K562 (cell line): ENCODE measurements at regions not wholly inside any gene's neighbourhood (a gene's known extent, or its start where the extent isn't known, plus 50 kb on each side); places are given as distances from the start of the nearest gene placed in this dataset.
A peak's percentile ranks its signal among the peaks of the same experiment; 100 is the strongest.
"Not testable (repeated sequence)": the region's sequence is repeated elsewhere in the genome, so short reads cannot be mapped to it uniquely, and the experiment has no call there.

Experiments
- ATAC-seq: fragments of 200-7000 bp; cut with Tn5 transposase; 3 replicates; pipeline ENCODE4 v1.9.1; 2020; ENCODE audit warnings: moderate library complexity
- BruUV-seq: library from RNA; stranded (reverse); fragments of 400-500 nt; replicated peaks from 2 replicates; lab custom pipeline; 2021; lab: Mats Ljungman, UMichigan
- CTCF ChIA-PET: fragments of 300-600 bp; formaldehyde crosslinking; extraction: SDS; loops from one replicate; lab custom pipeline; 2021; ENCODE audit warnings: low intra/inter-chr PET ratio; lab: Yijun Ruan, JAX
- POLR2A ChIA-PET: fragments of 300-600, 350-650 bp; sonication (Branson Sonifier 250); formaldehyde crosslinking; extraction: SDS; loops from one replicate; lab custom pipeline; 2021; ENCODE audit warnings: antibody characterized with exemption, inconsistent platforms; lab: Yijun Ruan, JAX
- DNase-seq, 4 experiments: peaks; one replicate each; pipeline versions ENCODE4 v3.0.0 to v3.0.0-alpha.2; 2011 to 2018; ENCODE audit warnings: low spot score in 3 of 4, mixed read lengths in 3 of 4; ENCODE audit errors: extremely low read depth in 1 of 4
- FAIRE-seq: peaks from 2 replicates; lab custom pipeline; 2011; peaks lifted over from hg19 to GRCh38; lab: Jason Lieb, UNC
- H2AFZ ChIP-seq: 2 replicates; pipeline ENCODE4 v1.6.0; 2011; ENCODE audit warnings: low read depth, low read length, control low read depth, inconsistent platforms
- H3K27ac ChIP-seq: fragments of 200-600 bp; 3 replicates; pipeline ENCODE4 v1.8.0; 2011; ENCODE audit warnings: low read depth, mild to moderate bottlenecking, control low read depth, inconsistent platforms, low read length, moderate library complexity, mixed read lengths; ENCODE audit errors: extremely low read depth
- H3K27me3 ChIP-seq, 2 experiments: fragments of 300-600 bp in 1 of 2; 2 replicates in 1 of 2; 3 replicates in 1 of 2; pipeline versions ENCODE4 v1.6.0 to v1.8.0; 2011; ENCODE audit warnings: inconsistent platforms in 2 of 2, low read length in 2 of 2, mild to moderate bottlenecking in 1 of 2, mixed read lengths in 1 of 2, moderate library complexity in 1 of 2; ENCODE audit not compliant: control insufficient read depth in 2 of 2, insufficient read depth in 2 of 2
- H3K36me3 ChIP-seq: fragments of 300-600 bp; 3 replicates; pipeline ENCODE4 v1.8.0; 2011; ENCODE audit warnings: mild to moderate bottlenecking, low read length, inconsistent platforms; ENCODE audit not compliant: control insufficient read depth, insufficient read depth
- H3K4me1 ChIP-seq, 2 experiments: fragments of 200-600 bp in 1 of 2; replicated peaks in 1 of 2; 2 replicates in 1 of 2; 3 replicates in 1 of 2; pipeline versions ENCODE4 v1.5.1 to v1.8.0; 2011; ENCODE audit warnings: inconsistent platforms in 2 of 2, low read length in 2 of 2, mild to moderate bottlenecking in 1 of 2, mixed read lengths in 1 of 2, moderate library complexity in 1 of 2; ENCODE audit not compliant: control insufficient read depth in 2 of 2, insufficient read depth in 2 of 2
- H3K4me2 ChIP-seq: 2 replicates; pipeline ENCODE4 v1.6.1; 2011; ENCODE audit warnings: low read length, control low read depth, inconsistent platforms, mixed read lengths; ENCODE audit not compliant: insufficient read depth
- H3K4me3 ChIP-seq: fragments of 200-600 bp; sonication (generic), shearing (Covaris generic); 2 replicates; pipeline ENCODE4 v1.5.1; 2016; ENCODE audit warnings: control low read depth, inconsistent platforms
- H3K79me2 ChIP-seq: fragments of 200-600 bp; 3 replicates; pipeline ENCODE4 v1.8.0; 2011; ENCODE audit warnings: low read length, inconsistent platforms; ENCODE audit not compliant: control insufficient read depth, insufficient read depth
- H3K9ac ChIP-seq, 2 experiments: 2 replicates each; pipeline versions ENCODE4 v1.6.0 to v1.6.1; 2011; ENCODE audit warnings: low read depth in 2 of 2, low read length in 2 of 2, control low read depth in 1 of 2, inconsistent platforms in 1 of 2, mild to moderate bottlenecking in 1 of 2, mixed read lengths in 1 of 2; ENCODE audit not compliant: insufficient read depth in 1 of 2
- H3K9me1 ChIP-seq: one replicate; pipeline ENCODE4 v1.6.0; 2011; ENCODE audit warnings: inconsistent platforms, mild to moderate bottlenecking, low read length, moderate library complexity; ENCODE audit not compliant: control insufficient read depth, insufficient read depth
- H3K9me3 ChIP-seq: replicated peaks from 2 replicates; pipeline ENCODE4 v1.5.1; 2011; ENCODE audit warnings: low read depth, low read length, inconsistent platforms; ENCODE audit not compliant: control insufficient read depth, insufficient read depth
- H4K20me1 ChIP-seq: replicated peaks from 2 replicates; pipeline ENCODE4 v1.6.1; 2011; ENCODE audit warnings: low read length, inconsistent platforms, mixed read lengths; ENCODE audit not compliant: control insufficient read depth, insufficient read depth
- RAD21 ChIP-seq, 2 experiments: fragments of 250-450 bp in 1 of 2; fragments of 450-650 bp in 1 of 2; sonication (Bioruptor Pico) in 1 of 2; formaldehyde crosslinking in 1 of 2; IDR thresholded peaks in 1 of 2; conservative IDR thresholded peaks in 1 of 2; 2 replicates each; pipeline versions ENCODE4 v1.4.0 to v1.8.0; 2020 to 2022; ENCODE audit warnings: mild to moderate bottlenecking in 2 of 2, moderate library complexity in 1 of 2
- WGBS: fragments of 100-300 bp; shearing (Covaris generic); methylation state at CpG from one replicate; pipeline ENCODE4 v1.1.6; 2016; ENCODE audit warnings: low coverage, mixed read lengths; ENCODE audit not compliant: insufficient coverage; ENCODE audit errors: missing lambda C conversion rate; 5-methylcytosine and 5-hydroxymethylcytosine counted together
- in situ Hi-C: fragments of 300-500 bp; cut with MboI; formaldehyde crosslinking; loops from 4 replicates; pipeline ENCODE4 v1.15.0; 2018; ENCODE audit warnings: inconsistent platforms, mixed read lengths
- intact Hi-C: fragments of 100-400 bp; cut with micrococcal nuclease; formaldehyde crosslinking; loops from 2 replicates; pipeline ENCODE4 v1.14.2; 2022
- TF ChIP-seq, protein P1 (sequence below): sonication (generic); formaldehyde crosslinking; IDR thresholded peaks from 2 replicates; pipeline ENCODE4 v1.8.0; 2022; ENCODE audit warnings: missing genetic modification reagents, mild to moderate bottlenecking, borderline replicate concordance
- TF ChIP-seq, protein P2 (sequence below), 3 experiments: IDR thresholded peaks in 2 of 3; conservative IDR thresholded peaks in 1 of 3; 2 replicates each; pipeline ENCODE4 v1.5.1; 2011 to 2012; ENCODE audit warnings: low read length in 3 of 3, mild to moderate bottlenecking in 3 of 3, control low read depth in 2 of 3, improper control_type of control experiment in 1 of 3, inconsistent platforms in 1 of 3, low read depth in 1 of 3, mixed read lengths in 1 of 3, moderate library complexity in 1 of 3; ENCODE audit not compliant: insufficient read depth in 2 of 3

DNA sequence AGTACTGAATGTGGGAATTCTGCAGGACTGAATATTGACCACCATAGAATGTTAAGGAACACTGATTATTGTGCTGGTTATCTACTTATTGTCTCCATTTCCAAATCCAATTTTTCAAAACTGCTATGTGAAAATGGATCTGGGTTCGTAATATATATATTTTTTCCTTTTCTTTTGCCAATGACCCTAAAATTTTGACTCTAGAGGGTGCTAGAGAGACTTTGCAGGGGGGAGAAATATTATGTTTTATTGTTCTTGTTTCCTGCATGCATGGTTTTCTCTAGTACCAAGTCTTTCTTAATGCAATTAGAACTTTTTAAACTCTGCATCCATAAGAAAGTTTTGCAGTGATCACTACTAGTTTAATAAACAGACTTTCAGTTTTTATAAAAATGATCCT lies 1256.9 kb downstream of the BRINP3 start:
- H3K9me1 ChIP-seq: no peaks in the 10 kb centered on the region
- 16% methylated on average over 1 of the region's 1 CpG for WGBS

DNA sequence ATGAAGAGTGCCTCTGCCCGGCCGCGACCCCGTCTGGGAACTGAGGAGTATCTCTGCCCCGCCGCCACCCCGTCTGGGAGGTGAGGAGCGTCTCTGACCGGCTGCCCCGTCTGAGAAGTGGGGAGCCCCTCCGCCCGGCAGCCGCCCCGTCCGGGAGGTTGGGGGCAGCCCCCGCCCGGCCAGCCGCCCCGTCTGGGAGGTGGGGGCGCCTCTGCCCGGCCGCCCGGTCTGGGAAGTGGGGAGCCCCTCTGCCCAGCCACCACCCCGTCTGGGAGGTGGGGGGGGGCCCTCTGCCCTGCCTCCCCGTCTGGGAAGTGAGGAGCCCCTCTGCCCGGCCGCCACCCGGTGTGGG lies 1251.9 kb downstream of the BRINP3 start:
- H3K36me3 ChIP-seq, H3K27ac ChIP-seq, H3K9me1 ChIP-seq, DNase-seq, H3K79me2 ChIP-seq, H3K9ac ChIP-seq, H3K4me3 ChIP-seq, intact Hi-C loops, FAIRE-seq, in situ Hi-C loops, ATAC-seq, H3K27me3 ChIP-seq, H3K9me3 ChIP-seq, H3K4me2 ChIP-seq, H3K4me1 ChIP-seq, POLR2A ChIA-PET, BruUV-seq, H4K20me1 ChIP-seq, CTCF ChIA-PET, H2AFZ ChIP-seq: not testable (repeated sequence)
- 27% methylated on average over 3 of the region's 28 CpGs for WGBS

More for the DNA sequence above, 1256.9 kb downstream of the BRINP3 start:
- in situ Hi-C loops (no loop called here), intact Hi-C loops (no loop called here)
- peak in 2 of 4 experiments; percentile 10 to 11 for DNase-seq
- no peak for ATAC-seq
- peak in 1 of 2 experiments; percentile 34; a peak in 2 of 4 replicates for TF ChIP-seq RAD21 (CRISPR knock-in tag; conservative IDR thresholded peaks at IDR 0.05 in 1 of 2, IDR thresholded peaks at IDR 0.05 in 1 of 2)
- TF ChIP-seq, protein P1, sequence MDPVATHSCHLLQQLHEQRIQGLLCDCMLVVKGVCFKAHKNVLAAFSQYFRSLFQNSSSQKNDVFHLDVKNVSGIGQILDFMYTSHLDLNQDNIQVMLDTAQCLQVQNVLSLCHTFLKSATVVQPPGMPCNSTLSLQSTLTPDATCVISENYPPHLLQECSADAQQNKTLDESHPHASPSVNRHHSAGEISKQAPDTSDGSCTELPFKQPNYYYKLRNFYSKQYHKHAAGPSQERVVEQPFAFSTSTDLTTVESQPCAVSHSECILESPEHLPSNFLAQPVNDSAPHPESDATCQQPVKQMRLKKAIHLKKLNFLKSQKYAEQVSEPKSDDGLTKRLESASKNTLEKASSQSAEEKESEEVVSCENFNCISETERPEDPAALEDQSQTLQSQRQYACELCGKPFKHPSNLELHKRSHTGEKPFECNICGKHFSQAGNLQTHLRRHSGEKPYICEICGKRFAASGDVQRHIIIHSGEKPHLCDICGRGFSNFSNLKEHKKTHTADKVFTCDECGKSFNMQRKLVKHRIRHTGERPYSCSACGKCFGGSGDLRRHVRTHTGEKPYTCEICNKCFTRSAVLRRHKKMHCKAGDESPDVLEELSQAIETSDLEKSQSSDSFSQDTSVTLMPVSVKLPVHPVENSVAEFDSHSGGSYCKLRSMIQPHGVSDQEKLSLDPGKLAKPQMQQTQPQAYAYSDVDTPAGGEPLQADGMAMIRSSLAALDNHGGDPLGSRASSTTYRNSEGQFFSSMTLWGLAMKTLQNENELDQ (CRISPR knock-in tag): no peak
- TF ChIP-seq, protein P2, sequence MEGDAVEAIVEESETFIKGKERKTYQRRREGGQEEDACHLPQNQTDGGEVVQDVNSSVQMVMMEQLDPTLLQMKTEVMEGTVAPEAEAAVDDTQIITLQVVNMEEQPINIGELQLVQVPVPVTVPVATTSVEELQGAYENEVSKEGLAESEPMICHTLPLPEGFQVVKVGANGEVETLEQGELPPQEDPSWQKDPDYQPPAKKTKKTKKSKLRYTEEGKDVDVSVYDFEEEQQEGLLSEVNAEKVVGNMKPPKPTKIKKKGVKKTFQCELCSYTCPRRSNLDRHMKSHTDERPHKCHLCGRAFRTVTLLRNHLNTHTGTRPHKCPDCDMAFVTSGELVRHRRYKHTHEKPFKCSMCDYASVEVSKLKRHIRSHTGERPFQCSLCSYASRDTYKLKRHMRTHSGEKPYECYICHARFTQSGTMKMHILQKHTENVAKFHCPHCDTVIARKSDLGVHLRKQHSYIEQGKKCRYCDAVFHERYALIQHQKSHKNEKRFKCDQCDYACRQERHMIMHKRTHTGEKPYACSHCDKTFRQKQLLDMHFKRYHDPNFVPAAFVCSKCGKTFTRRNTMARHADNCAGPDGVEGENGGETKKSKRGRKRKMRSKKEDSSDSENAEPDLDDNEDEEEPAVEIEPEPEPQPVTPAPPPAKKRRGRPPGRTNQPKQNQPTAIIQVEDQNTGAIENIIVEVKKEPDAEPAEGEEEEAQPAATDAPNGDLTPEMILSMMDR (IDR thresholded peaks at IDR 0.05 in 2 of 3, conservative IDR thresholded peaks at IDR 0.05 in 1 of 3; ENCODE audit: insufficient read depth in 2 of 3, low read depth in 1 of 3, low read length in 3 of 3): peak in 1 of 3 experiments; percentile 29; a peak in 1 of 6 replicates
- no peak overlapping the region for H3K27ac ChIP-seq
- no peak overlapping the region for H3K4me3 ChIP-seq
- H3K9ac ChIP-seq: no peak overlapping the region
- no peaks in the 10 kb centered on the region for H3K79me2 ChIP-seq
- FAIRE-seq: no peak
- CTCF ChIA-PET: no interaction called here
- no peaks in the 10 kb centered on the region for H3K4me1 ChIP-seq
- H3K4me2 ChIP-seq: no peak overlapping the region
- no peak overlapping the region for H2AFZ ChIP-seq
- no peaks in the 10 kb centered on the region for H3K36me3 ChIP-seq
- no peaks in the 10 kb centered on the region for H3K27me3 ChIP-seq
- no peaks in the 10 kb centered on the region for H4K20me1 ChIP-seq
- POLR2A ChIA-PET: no interaction called here
- no peaks in the 10 kb centered on the region; the same call in 1 of the 2 replicates for H3K9me3 ChIP-seq
- BruUV-seq: no TSS peak
